ENCODE measurements at regions not wholly inside any gene's neighbourhood (a gene's known extent, or its start where the extent isn't known, plus 50 kb on each side); places are given as distances from the start of the nearest gene placed in this dataset.

GRCh38 chr2:35522450-35522849, 833.1 kb upstream of the CRIM1 start:
- Histone ChIP-seq H3K79me2 (ENCODE audit: insufficient read depth, low read length) (no peaks in the 10 kb centered on the region), H3K4me1 (ENCODE audit: control insufficient read depth in 1 of 2, insufficient read depth in 2 of 2, low read length in 2 of 2) (no peaks in the 10 kb centered on the region), H3K4me3 (replicated peaks in 1 of 3; ENCODE audit: low read depth in 2 of 3, low read length in 3 of 3) (no peak overlapping the region), H3K9me3 (replicated peaks in 1 of 2; ENCODE audit: control insufficient read depth in 1 of 2, insufficient read depth in 1 of 2, low read length in 2 of 2) (peaks cover 11 to 18% of the 10 kb centered on the region in 2 donors), H3K9ac (ENCODE audit: insufficient read depth, low read length, poor library complexity, severe bottlenecking) (no peak overlapping the region), H3K36me3 (replicated peaks in 1 of 2; ENCODE audit: control insufficient read depth in 1 of 2, insufficient read depth in 2 of 2, low read length in 2 of 2) (no peaks in the 10 kb centered on the region), H3K27ac (ENCODE audit: low read depth in 1 of 2, low read length in 2 of 2) (no peak overlapping the region), H3K4me2 (replicated peaks; ENCODE audit: extremely low read depth, low read length, poor library complexity, severe bottlenecking) (no peak overlapping the region), H3K27me3 (ENCODE audit: control insufficient read depth in 2 of 2, insufficient read depth in 2 of 2, low read length in 2 of 2) (no peaks in the 10 kb centered on the region), H2AFZ (ENCODE audit: insufficient read depth, low read depth, low read length, poor library complexity, severe bottlenecking) (no peak overlapping the region), H4K20me1 (ENCODE audit: insufficient read depth, low read length) (no peaks in the 10 kb centered on the region)
- peaks cover 2 to 19% (median 11%) of the 10 kb centered on the region in 7 donors for H3K9me3 Mint-ChIP-seq
- no peak overlapping the region for H3K4me3 Mint-ChIP-seq
- H3K27ac Mint-ChIP-seq, result no peak overlapping the region
- no peaks in the 10 kb centered on the region for H3K27me3 Mint-ChIP-seq (ENCODE audit: low read depth in 3 of 3)
- 100% methylated on average over 2 of the region's 3 CpGs for WGBS (ENCODE audit: insufficient coverage)
- intact Hi-C loops (cut with micrococcal nuclease), result no loop called here
- TF ChIP-seq CTCF (IDR thresholded peaks at IDR 0.05), result no peak
- no peaks in the 10 kb centered on the region for H3K36me3 Mint-ChIP-seq
- H3K4me1 Mint-ChIP-seq, result no peaks in the 10 kb centered on the region
- DNase-seq, result no peak

GRCh38 chr2:35510636-35511035, 844.9 kb upstream of the CRIM1 start:
- no peak overlapping the region for H3K4me2 ChIP-seq (replicated peaks; ENCODE audit: extremely low read depth, low read length, poor library complexity, severe bottlenecking)
- H3K4me1 Mint-ChIP-seq, result no peaks in the 10 kb centered on the region
- H4K20me1 ChIP-seq (ENCODE audit: insufficient read depth, low read length), result no peaks in the 10 kb centered on the region
- H3K27me3 ChIP-seq (ENCODE audit: control insufficient read depth in 2 of 2, insufficient read depth in 2 of 2, low read length in 2 of 2), result no peaks in the 10 kb centered on the region
- WGBS (ENCODE audit: insufficient coverage), result 45% methylated on average over 3 of the region's 3 CpGs
- no peaks in the 10 kb centered on the region for H3K36me3 ChIP-seq (replicated peaks in 1 of 2; ENCODE audit: control insufficient read depth in 1 of 2, insufficient read depth in 2 of 2, low read length in 2 of 2)
- H3K27me3 Mint-ChIP-seq (ENCODE audit: low read depth in 3 of 3), result peaks cover 0 to 1% (median 0%) of the 10 kb centered on the region in 3 donors
- peaks cover 2 to 16% (median 5%) of the 10 kb centered on the region in 7 donors for H3K9me3 Mint-ChIP-seq
- no peak overlapping the region for H2AFZ ChIP-seq (ENCODE audit: insufficient read depth, low read depth, low read length, poor library complexity, severe bottlenecking)
- no peaks in the 10 kb centered on the region for H3K36me3 Mint-ChIP-seq
- no peak overlapping the region for H3K9ac ChIP-seq (ENCODE audit: insufficient read depth, low read length, poor library complexity, severe bottlenecking)
- no peak for DNase-seq
- no peak for TF ChIP-seq CTCF (IDR thresholded peaks at IDR 0.05)
- H3K27ac ChIP-seq (ENCODE audit: low read depth in 1 of 2, low read length in 2 of 2), result no peak overlapping the region
- intact Hi-C loops (cut with micrococcal nuclease), result no loop called here
- no peaks in the 10 kb centered on the region for H3K9me3 ChIP-seq (replicated peaks in 1 of 2; ENCODE audit: control insufficient read depth in 1 of 2, insufficient read depth in 1 of 2, low read length in 2 of 2)
- H3K4me1 ChIP-seq (ENCODE audit: control insufficient read depth in 1 of 2, insufficient read depth in 2 of 2, low read length in 2 of 2), result no peaks in the 10 kb centered on the region
- no peak overlapping the region for H3K4me3 ChIP-seq (replicated peaks in 1 of 3; ENCODE audit: low read depth in 2 of 3, low read length in 3 of 3)
- no peak overlapping the region for H3K27ac Mint-ChIP-seq
- H3K79me2 ChIP-seq (ENCODE audit: insufficient read depth, low read length), result no peaks in the 10 kb centered on the region
- H3K4me3 Mint-ChIP-seq, result no peak overlapping the region

Measured in CD14-positive monocyte (primary cell).